ENCODE measurements at regions not wholly inside any gene's neighbourhood (a gene's known extent, or its start where the extent isn't known, plus 50 kb on each side); places are given as distances from the start of the nearest gene placed in this dataset.

- Histone ChIP-seq H3K27ac (ENCODE audit: insufficient read depth, low read depth, low read length) (no peak overlapping the region), H3K27me3 (ENCODE audit: control insufficient read depth in 2 of 2, insufficient read depth in 2 of 2, low read length in 2 of 2) (peaks cover 0 to 1% of the 10 kb centered on the region in 2 experiments), H3K9me3 (replicated peaks; ENCODE audit: control insufficient read depth, insufficient read depth, low read length) (no peaks in the 10 kb centered on the region), H3K4me3 (replicated peaks in 1 of 3; ENCODE audit: insufficient read depth in 1 of 3, low read depth in 1 of 3, low read length in 3 of 3) (no peak overlapping the region), H3K9me1 (replicated peaks; ENCODE audit: control insufficient read depth, extremely low read depth, insufficient read depth, low read length) (no peaks in the 10 kb centered on the region), H3K4me1 (ENCODE audit: control insufficient read depth, extremely low read depth, insufficient read depth, low read length) (no peaks in the 10 kb centered on the region), H3K9ac (replicated peaks; ENCODE audit: extremely low read depth, insufficient read depth, low read length) (no peak overlapping the region), H3K36me3 (ENCODE audit: control insufficient read depth in 2 of 2, extremely low read depth in 1 of 2, insufficient read depth in 2 of 2, low read length in 2 of 2) (no peaks in the 10 kb centered on the region), H3K4me2 (ENCODE audit: insufficient read depth, low read length) (no peak overlapping the region), H3K79me2 (ENCODE audit: control insufficient read depth, insufficient read depth, low read length) (no peaks in the 10 kb centered on the region), H4K20me1 (replicated peaks; ENCODE audit: control insufficient read depth, extremely low read depth, insufficient read depth, low read length) (no peaks in the 10 kb centered on the region), H2AFZ (ENCODE audit: low read depth, low read length) (no peak overlapping the region)
- DNase-seq (ENCODE audit: low read depth, low spot score) (no peak), FAIRE-seq (no peak)
- POLR2A ChIA-PET, result no interaction called here
- intact Hi-C loops (cut with micrococcal nuclease), result no loop called here
- dilution Hi-C loops (cut with MboI; ENCODE audit: extremely low pct_ligation_motif_present, low sequenced_read_pairs), result no loop called here
- no TSS peak for BruUV-seq (replicated peaks)
- CTCF ChIA-PET, result no interaction called here
- TF ChIP-seq EZH2 (IDR thresholded peaks at IDR 0.05; ENCODE audit: borderline replicate concordance, low read depth, low read length, severe bottlenecking) (no peak), MYC (IDR thresholded peaks at IDR 0.05; ENCODE audit: low read depth, low read length) (no peak), POLR2AphosphoS5 (IDR thresholded peaks at IDR 0.05; ENCODE audit: insufficient read depth, low read depth, low read length) (no peak), GATA2 (IDR thresholded peaks at IDR 0.05; ENCODE audit: insufficient read depth, insufficient read length, low read depth, low read length) (no peak), JUN (IDR thresholded peaks at IDR 0.05; ENCODE audit: borderline replicate concordance, insufficient read depth, insufficient read length, low read depth) (no peak), MAX (IDR thresholded peaks at IDR 0.05; ENCODE audit: insufficient read depth, insufficient read length) (no peak), POLR2A (IDR thresholded peaks at IDR 0.05; ENCODE audit: low read depth, low read length) (no peak), CTCF (IDR thresholded peaks at IDR 0.05; ENCODE audit: extremely low read depth in 1 of 2, insufficient read depth in 1 of 2, low read depth in 1 of 2, low read length in 2 of 2) (no peak), FOS (IDR thresholded peaks at IDR 0.05; ENCODE audit: borderline replicate concordance, insufficient read depth, low read length) (no peak)
Measured at GRCh38 chr1:37353871-37354270, 120.5 kb upstream of the ZC3H12A start.

Measured in endothelial cell of umbilical vein (primary cell).